GM23338 (cell line): ENCODE measurements at regions not wholly inside any gene's neighbourhood (a gene's known extent, or its start where the extent isn't known, plus 50 kb on each side); places are given as distances from the start of the nearest gene placed in this dataset.

Source experiments
- CREB1 ChIP-seq: fragments of 250-450 bp; sonication (Bioruptor Pico); IDR thresholded peaks from 2 replicates; pipeline ENCODE4 v1.5.0; 2020; ENCODE audit warnings: low read depth, mild to moderate bottlenecking, moderate library complexity
- EZH2phosphoT487 ChIP-seq: fragments of 200-600 bp; sonication (generic); IDR thresholded peaks from one replicate; pipeline ENCODE4 v1.8.1; 2018; ENCODE audit warnings: antibody characterized with exemption; ENCODE audit not compliant: unreplicated experiment
- POLR2AphosphoS5 ChIP-seq: IDR thresholded peaks from 2 replicates; pipeline ENCODE4 v1.6.1; 2016; ENCODE audit warnings: antibody characterized with exemption, low read depth
- TF ChIP-seq, protein P1 (sequence below), 2 experiments: fragments of 200-600 bp in 1 of 2; sonication (generic) in 1 of 2; conservative IDR thresholded peaks; 2 replicates each; pipeline versions ENCODE4 v1.5.1 to v1.6.1; 2016 to 2017; ENCODE audit warnings: antibody characterized with exemption in 2 of 2, low read depth in 2 of 2, mild to moderate bottlenecking in 2 of 2, moderate library complexity in 1 of 2

DNA sequence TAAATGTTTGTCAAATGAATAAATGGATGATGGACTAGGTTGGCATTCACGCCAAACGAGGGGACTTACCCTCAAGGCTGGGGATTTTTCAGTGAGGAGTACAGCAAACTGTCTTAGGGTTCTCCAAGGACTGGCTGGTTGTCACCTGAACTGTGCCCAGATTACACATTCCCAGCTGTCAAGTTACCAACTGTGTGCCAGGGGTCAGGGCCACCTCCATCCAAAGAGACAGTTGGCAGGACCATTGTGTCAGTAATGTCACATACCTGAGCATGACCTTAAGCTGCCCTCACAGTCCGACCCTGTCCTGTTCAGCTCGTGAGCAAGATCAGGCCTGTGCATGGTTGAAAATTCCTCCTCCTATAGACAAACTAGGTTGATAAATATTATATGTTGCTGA lies 116.7 kb downstream of the MID1IP1 start:
- TF ChIP-seq CREB1 (CRISPR knock-in tag): no peak
- TF ChIP-seq, protein P1, sequence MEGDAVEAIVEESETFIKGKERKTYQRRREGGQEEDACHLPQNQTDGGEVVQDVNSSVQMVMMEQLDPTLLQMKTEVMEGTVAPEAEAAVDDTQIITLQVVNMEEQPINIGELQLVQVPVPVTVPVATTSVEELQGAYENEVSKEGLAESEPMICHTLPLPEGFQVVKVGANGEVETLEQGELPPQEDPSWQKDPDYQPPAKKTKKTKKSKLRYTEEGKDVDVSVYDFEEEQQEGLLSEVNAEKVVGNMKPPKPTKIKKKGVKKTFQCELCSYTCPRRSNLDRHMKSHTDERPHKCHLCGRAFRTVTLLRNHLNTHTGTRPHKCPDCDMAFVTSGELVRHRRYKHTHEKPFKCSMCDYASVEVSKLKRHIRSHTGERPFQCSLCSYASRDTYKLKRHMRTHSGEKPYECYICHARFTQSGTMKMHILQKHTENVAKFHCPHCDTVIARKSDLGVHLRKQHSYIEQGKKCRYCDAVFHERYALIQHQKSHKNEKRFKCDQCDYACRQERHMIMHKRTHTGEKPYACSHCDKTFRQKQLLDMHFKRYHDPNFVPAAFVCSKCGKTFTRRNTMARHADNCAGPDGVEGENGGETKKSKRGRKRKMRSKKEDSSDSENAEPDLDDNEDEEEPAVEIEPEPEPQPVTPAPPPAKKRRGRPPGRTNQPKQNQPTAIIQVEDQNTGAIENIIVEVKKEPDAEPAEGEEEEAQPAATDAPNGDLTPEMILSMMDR (conservative IDR thresholded peaks at IDR 0.05; ENCODE audit: low read depth in 2 of 2): no peak
- TF ChIP-seq POLR2AphosphoS5: no peak
- no peak for TF ChIP-seq EZH2phosphoT487
